ENCODE measurements at regions not wholly inside any gene's neighbourhood (a gene's known extent, or its start where the extent isn't known, plus 50 kb on each side); places are given as distances from the start of the nearest gene placed in this dataset.
"Not testable (repeated sequence)": the region's sequence is repeated elsewhere in the genome, so short reads cannot be mapped to it uniquely, and the experiment has no call there.

DNA sequence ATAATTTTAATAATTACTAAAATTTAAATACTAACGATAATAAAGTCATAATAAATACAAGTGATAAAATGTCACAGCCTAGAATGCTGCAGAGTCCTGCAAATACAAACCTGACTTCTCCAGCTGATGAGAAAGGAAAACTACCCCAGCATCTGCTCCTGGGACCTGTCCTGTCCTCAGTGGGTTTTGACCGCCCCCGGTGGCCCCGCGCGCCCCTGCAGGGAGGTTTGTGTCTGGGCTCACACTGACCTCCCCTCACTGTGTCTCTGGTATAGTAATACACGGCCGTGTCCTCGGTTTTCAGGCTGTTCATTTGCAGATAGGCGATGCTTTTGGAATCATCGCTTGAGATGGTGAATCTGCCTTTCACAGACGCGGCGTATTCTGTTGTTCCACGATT lies 1139.4 kb downstream of the TMEM121 start:
- TF ChIP-seq, protein P1, sequence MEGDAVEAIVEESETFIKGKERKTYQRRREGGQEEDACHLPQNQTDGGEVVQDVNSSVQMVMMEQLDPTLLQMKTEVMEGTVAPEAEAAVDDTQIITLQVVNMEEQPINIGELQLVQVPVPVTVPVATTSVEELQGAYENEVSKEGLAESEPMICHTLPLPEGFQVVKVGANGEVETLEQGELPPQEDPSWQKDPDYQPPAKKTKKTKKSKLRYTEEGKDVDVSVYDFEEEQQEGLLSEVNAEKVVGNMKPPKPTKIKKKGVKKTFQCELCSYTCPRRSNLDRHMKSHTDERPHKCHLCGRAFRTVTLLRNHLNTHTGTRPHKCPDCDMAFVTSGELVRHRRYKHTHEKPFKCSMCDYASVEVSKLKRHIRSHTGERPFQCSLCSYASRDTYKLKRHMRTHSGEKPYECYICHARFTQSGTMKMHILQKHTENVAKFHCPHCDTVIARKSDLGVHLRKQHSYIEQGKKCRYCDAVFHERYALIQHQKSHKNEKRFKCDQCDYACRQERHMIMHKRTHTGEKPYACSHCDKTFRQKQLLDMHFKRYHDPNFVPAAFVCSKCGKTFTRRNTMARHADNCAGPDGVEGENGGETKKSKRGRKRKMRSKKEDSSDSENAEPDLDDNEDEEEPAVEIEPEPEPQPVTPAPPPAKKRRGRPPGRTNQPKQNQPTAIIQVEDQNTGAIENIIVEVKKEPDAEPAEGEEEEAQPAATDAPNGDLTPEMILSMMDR (IDR thresholded peaks at IDR 0.05) = no peak
- DNase-seq (no peak), ATAC-seq (no peak)
- Histone ChIP-seq H3K9me3 (no peaks in the 10 kb centered on the region), H3K4me1 (no peaks in the 10 kb centered on the region), H3K36me3 (no peaks in the 10 kb centered on the region), H3K27me3 (peaks cover 0 to 32% of the 10 kb centered on the region in 2 donors), H3K4me3 (no peak overlapping the region), H3K27ac (no peak overlapping the region)
- intact Hi-C loops (cut with DNase I) = no loop called here

DNA sequence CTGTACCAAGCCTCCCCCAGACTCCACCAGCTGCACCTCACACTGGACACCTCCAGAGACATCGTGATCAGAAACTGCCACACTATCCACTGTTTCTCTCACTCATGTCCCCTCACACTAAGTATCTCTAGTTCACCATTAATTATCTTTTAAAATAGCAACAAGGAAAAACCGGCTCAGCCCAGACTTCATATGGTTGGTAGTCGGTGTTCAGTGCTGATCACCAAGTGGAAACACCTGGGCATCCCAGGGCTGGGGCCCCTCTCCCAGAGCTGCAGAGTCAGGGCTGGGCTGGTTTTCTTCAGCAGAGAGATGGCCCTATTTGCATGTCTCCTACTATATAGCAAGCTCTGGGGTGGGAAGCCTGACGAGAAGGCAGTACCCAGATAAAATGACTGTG lies 1140.0 kb downstream of the TMEM121 start:
- Histone ChIP-seq H3K27ac (no peak overlapping the region), H3K9me3 (no peaks in the 10 kb centered on the region), H3K27me3 (peaks cover 0 to 37% of the 10 kb centered on the region in 2 donors), H3K4me1 (no peaks in the 10 kb centered on the region), H3K36me3 (no peaks in the 10 kb centered on the region), H3K4me3 (no peak overlapping the region)
- TF ChIP-seq, protein P1 (IDR thresholded peaks at IDR 0.05) = no peak
- DNase-seq = no peak
- no peak for ATAC-seq
- intact Hi-C loops (cut with DNase I) = no loop called here

DNA sequence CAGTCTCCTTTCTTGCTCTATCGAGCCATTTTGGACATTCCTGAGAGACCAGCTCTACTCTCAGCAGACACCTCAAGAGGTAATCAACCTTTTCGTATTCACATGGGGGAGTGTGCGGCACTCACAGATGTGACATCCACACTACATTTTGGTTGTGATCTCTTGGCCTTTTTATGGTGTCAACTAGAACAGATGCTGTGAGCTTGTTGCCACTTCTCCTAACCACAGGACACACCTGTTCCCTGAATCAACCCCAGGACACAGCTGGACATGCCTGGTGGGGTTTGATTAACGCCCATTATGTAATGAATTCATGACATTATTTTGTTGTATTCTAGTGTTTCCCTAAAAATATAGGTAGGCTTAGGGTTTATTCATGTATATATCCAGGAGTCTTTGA lies 1143.6 kb downstream of the TMEM121 start:
- no peaks in the 10 kb centered on the region for H3K36me3 ChIP-seq
- DNase-seq (no peak), ATAC-seq (no peak)
- no peak overlapping the region for H3K4me3 ChIP-seq
- intact Hi-C loops (cut with DNase I) = no loop called here
- peaks cover 0 to 54% of the 10 kb centered on the region in 2 donors for H3K27me3 ChIP-seq
- TF ChIP-seq, protein P1 (IDR thresholded peaks at IDR 0.05) = no peak
- no peaks in the 10 kb centered on the region for H3K9me3 ChIP-seq
- H3K27ac ChIP-seq = no peak overlapping the region
- H3K4me1 ChIP-seq = no peaks in the 10 kb centered on the region

DNA sequence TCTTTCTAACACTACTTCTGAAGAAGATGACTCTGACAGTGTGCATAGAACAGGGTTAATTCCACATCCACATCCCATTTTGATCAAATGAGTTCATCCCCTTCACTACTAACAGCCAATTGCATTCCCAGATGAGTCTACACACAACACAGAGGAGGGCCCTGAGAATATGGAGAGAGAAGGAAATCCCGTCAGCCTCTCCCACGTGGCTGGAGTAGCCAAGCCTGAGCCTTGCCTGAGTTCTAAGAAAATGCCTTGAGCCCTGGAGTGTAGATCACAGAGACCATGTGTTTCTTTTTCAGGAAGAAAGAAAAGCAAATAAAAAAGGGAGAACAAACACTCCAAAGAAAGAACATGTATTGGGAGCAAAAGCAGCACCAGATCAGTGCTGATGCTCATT lies 1147.7 kb downstream of the TMEM121 start:
- DNase-seq; H3K4me3 ChIP-seq; H3K4me1 ChIP-seq; intact Hi-C loops (cut with DNase I); ATAC-seq; H3K27ac ChIP-seq; H3K36me3 ChIP-seq; H3K9me3 ChIP-seq: not testable (repeated sequence)
- peaks cover 0 to 44% of the 10 kb centered on the region in 2 donors for H3K27me3 ChIP-seq

DNA sequence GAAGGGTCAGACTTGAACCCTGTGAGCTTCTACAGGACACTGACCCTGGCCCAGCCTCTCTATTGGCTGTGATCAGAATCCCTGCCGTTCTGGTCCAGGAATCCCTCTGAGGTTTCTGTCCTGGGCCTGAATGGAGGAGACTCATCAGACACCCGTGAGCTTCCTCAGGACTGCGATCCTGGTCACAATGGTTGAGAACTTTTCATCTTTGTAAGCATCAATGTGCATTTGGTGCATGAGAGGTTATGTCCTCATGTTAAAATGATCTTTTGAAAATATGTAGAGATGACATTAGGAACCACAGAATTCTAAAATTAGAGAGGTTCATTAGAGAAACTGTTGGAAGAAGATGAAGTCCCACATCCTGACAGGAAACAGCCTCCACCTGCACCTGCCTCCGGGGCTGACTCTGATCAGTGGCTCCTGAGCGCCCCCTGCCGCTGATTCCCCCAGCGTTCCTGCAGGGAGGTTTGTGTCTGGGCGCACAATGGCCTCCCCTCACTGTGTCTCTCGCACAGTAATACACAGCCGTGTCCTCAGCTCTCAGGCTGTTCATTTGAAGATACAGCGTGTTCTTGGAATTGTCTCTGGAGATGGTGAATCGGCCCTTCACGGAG lies 1148.2 kb downstream of the TMEM121 start:
- DNase-seq; ATAC-seq; H3K4me3 ChIP-seq; H3K4me1 ChIP-seq; intact Hi-C loops (cut with DNase I); H3K9me3 ChIP-seq; H3K36me3 ChIP-seq; H3K27ac ChIP-seq: not testable (repeated sequence)
- H3K27me3 ChIP-seq = peaks cover 0 to 39% of the 10 kb centered on the region in 2 donors

DNA sequence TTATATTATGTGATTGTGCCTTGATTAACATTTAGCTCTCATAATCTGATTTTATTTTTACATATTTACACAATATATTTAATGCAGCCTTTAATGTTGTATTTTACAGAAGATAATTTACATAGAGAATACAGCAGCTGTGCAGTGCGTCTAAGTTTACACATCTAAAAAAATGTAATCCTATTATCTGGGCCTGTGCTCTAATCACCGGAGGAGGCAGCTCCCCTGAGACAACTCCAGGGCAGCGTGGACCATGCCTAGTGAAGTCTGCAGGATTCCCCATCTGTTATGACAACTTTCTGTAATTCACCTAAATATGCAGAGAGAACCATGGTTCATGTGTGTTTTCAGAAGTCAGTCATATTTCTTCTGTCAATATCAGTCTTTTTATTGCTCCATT lies 1149.3 kb downstream of the TMEM121 start:
- DNase-seq; intact Hi-C loops (cut with DNase I); H3K4me3 ChIP-seq; ATAC-seq; H3K9me3 ChIP-seq; H3K36me3 ChIP-seq; H3K4me1 ChIP-seq; H3K27ac ChIP-seq: not testable (repeated sequence)
- H3K27me3 ChIP-seq = peaks cover 0 to 32% of the 10 kb centered on the region in 2 donors

DNA sequence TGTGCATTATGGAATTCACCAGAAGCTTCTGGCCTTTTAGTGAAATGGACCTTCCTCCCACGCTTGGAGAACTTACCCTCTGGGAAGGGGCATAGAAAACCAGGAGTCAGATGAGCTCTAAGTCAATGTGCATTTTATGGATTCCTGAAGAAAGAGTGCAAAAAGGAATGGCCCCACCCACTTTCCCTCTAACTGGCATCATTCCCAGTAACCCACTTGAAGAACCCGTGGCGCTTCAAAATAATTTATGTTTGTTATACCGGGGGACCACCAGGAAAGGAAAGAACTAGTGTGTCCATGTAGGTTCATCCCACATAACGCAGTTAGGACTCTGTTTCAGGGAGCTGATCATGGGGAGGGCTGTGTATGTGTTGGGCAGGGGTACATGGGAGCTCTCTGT lies 1153.4 kb downstream of the TMEM121 start:
- no peak for ATAC-seq
- no peaks in the 10 kb centered on the region for H3K4me1 ChIP-seq
- no peak overlapping the region for H3K27ac ChIP-seq

More for the DNA sequence above, 1153.4 kb downstream of the TMEM121 start:
- Histone ChIP-seq H3K9me3 (no peaks in the 10 kb centered on the region), H3K27me3 (peaks cover 0 to 19% of the 10 kb centered on the region in 2 donors), H3K4me3 (no peak overlapping the region), H3K36me3 (no peaks in the 10 kb centered on the region)
- TF ChIP-seq, protein P1 (IDR thresholded peaks at IDR 0.05) = no peak
- intact Hi-C loops (cut with DNase I) = no loop called here
- no peak for DNase-seq

Measured in left lung (tissue), 4 donors.